Memory B cell (primary cell): ENCODE measurements at regions not wholly inside any gene's neighbourhood (a gene's known extent, or its start where the extent isn't known, plus 50 kb on each side); places are given as distances from the start of the nearest gene placed in this dataset.
"Not testable (repeated sequence)": the region's sequence is repeated elsewhere in the genome, so short reads cannot be mapped to it uniquely, and the experiment has no call there.

Source experiments
- ATAC-seq: fragments of 150-1000 bp; cut with Tn5 transposase; 2 replicates; pipeline ENCODE4 v1.10.0; 2021; ENCODE audit warnings: low read depth, mild to moderate bottlenecking, moderate library complexity
- DNase-seq, 2 donors: peaks; one replicate each; pipeline ENCODE4 v3.0.0; 2022; ENCODE audit warnings: low spot score in 2 of 2
- H3K27ac Mint-ChIP-seq: one replicate; pipeline ENCODE4 v1.8.0; 2022; ENCODE audit warnings: mild to moderate bottlenecking, moderate library complexity, mixed read lengths
- H3K27me3 Mint-ChIP-seq: one replicate; pipeline ENCODE4 v1.8.0; 2022; ENCODE audit warnings: mixed read lengths
- H3K36me3 Mint-ChIP-seq: one replicate; pipeline ENCODE4 v1.8.0; 2022; ENCODE audit warnings: mild to moderate bottlenecking, mixed read lengths
- H3K4me1 Mint-ChIP-seq: one replicate; pipeline ENCODE4 v1.8.0; 2022; ENCODE audit warnings: mixed read lengths
- H3K4me3 Mint-ChIP-seq: one replicate; pipeline ENCODE4 v1.8.0; 2022; ENCODE audit warnings: mild to moderate bottlenecking, moderate library complexity, mixed read lengths
- H3K9me3 Mint-ChIP-seq: one replicate; pipeline ENCODE4 v1.8.0; 2022; ENCODE audit warnings: mixed read lengths

GRCh38 chr15:20204177-20204866 lies 337.3 kb downstream of the GOLGA6L6 start:
- not testable (repeated sequence) for H3K9me3 Mint-ChIP-seq, DNase-seq, H3K4me1 Mint-ChIP-seq, H3K27ac Mint-ChIP-seq, ATAC-seq, H3K4me3 Mint-ChIP-seq, H3K27me3 Mint-ChIP-seq, H3K36me3 Mint-ChIP-seq

- not testable (repeated sequence) for H3K9me3 Mint-ChIP-seq, ATAC-seq, H3K4me3 Mint-ChIP-seq, H3K27ac Mint-ChIP-seq, DNase-seq, H3K4me1 Mint-ChIP-seq, H3K27me3 Mint-ChIP-seq, H3K36me3 Mint-ChIP-seq
Observed at GRCh38 chr15:20203649-20204150, 337.9 kb downstream of the GOLGA6L6 start.

GRCh38 chr15:20194591-20195198 lies 346.9 kb downstream of the GOLGA6L6 start:
- H3K27ac Mint-ChIP-seq, ATAC-seq, H3K9me3 Mint-ChIP-seq, H3K4me1 Mint-ChIP-seq, H3K27me3 Mint-ChIP-seq, H3K4me3 Mint-ChIP-seq, DNase-seq, H3K36me3 Mint-ChIP-seq: not testable (repeated sequence)

GRCh38 chr15:20192982-20193929 lies 348.3 kb downstream of the GOLGA6L6 start:
- not testable (repeated sequence) for H3K4me1 Mint-ChIP-seq, DNase-seq, H3K27ac Mint-ChIP-seq, H3K9me3 Mint-ChIP-seq, H3K4me3 Mint-ChIP-seq, H3K27me3 Mint-ChIP-seq, H3K36me3 Mint-ChIP-seq
- ATAC-seq = peak; percentile 43

- peak; percentile 46 for ATAC-seq
- not testable (repeated sequence) for H3K36me3 Mint-ChIP-seq, H3K27me3 Mint-ChIP-seq, H3K4me1 Mint-ChIP-seq, DNase-seq, H3K4me3 Mint-ChIP-seq, H3K27ac Mint-ChIP-seq, H3K9me3 Mint-ChIP-seq
Observed at GRCh38 chr15:20191508-20192125, 350.0 kb downstream of the GOLGA6L6 start.

GRCh38 chr15:20188611-20189010 lies 353.0 kb downstream of the GOLGA6L6 start:
- H3K9me3 Mint-ChIP-seq, DNase-seq, ATAC-seq, H3K27ac Mint-ChIP-seq, H3K4me1 Mint-ChIP-seq, H3K27me3 Mint-ChIP-seq, H3K36me3 Mint-ChIP-seq, H3K4me3 Mint-ChIP-seq: not testable (repeated sequence)

- not testable (repeated sequence) for H3K36me3 Mint-ChIP-seq, H3K9me3 Mint-ChIP-seq, H3K4me3 Mint-ChIP-seq, ATAC-seq, H3K27me3 Mint-ChIP-seq, H3K27ac Mint-ChIP-seq, DNase-seq, H3K4me1 Mint-ChIP-seq
Observed at GRCh38 chr15:20187370-20188355, 353.9 kb downstream of the GOLGA6L6 start.

GRCh38 chr15:20184879-20185278 lies 356.7 kb downstream of the GOLGA6L6 start:
- H3K4me1 Mint-ChIP-seq, H3K4me3 Mint-ChIP-seq, H3K27me3 Mint-ChIP-seq, H3K9me3 Mint-ChIP-seq, H3K27ac Mint-ChIP-seq, DNase-seq, ATAC-seq, H3K36me3 Mint-ChIP-seq: not testable (repeated sequence)

- ATAC-seq, H3K27ac Mint-ChIP-seq, DNase-seq, H3K9me3 Mint-ChIP-seq, H3K4me1 Mint-ChIP-seq, H3K27me3 Mint-ChIP-seq, H3K36me3 Mint-ChIP-seq, H3K4me3 Mint-ChIP-seq: not testable (repeated sequence)
Observed at GRCh38 chr15:20168221-20168620, 373.4 kb downstream of the GOLGA6L6 start.

GRCh38 chr15:20153528-20153927 lies 388.1 kb downstream of the GOLGA6L6 start:
- not testable (repeated sequence) for DNase-seq, H3K27ac Mint-ChIP-seq, H3K4me3 Mint-ChIP-seq, ATAC-seq, H3K9me3 Mint-ChIP-seq, H3K4me1 Mint-ChIP-seq, H3K27me3 Mint-ChIP-seq, H3K36me3 Mint-ChIP-seq

GRCh38 chr15:20148679-20149078 lies 392.9 kb downstream of the GOLGA6L6 start:
- ATAC-seq, H3K9me3 Mint-ChIP-seq, H3K27ac Mint-ChIP-seq, H3K36me3 Mint-ChIP-seq, H3K4me3 Mint-ChIP-seq, H3K4me1 Mint-ChIP-seq, H3K27me3 Mint-ChIP-seq, DNase-seq: not testable (repeated sequence)

- ATAC-seq, H3K9me3 Mint-ChIP-seq, DNase-seq, H3K36me3 Mint-ChIP-seq, H3K27ac Mint-ChIP-seq, H3K4me3 Mint-ChIP-seq, H3K4me1 Mint-ChIP-seq, H3K27me3 Mint-ChIP-seq: not testable (repeated sequence)
Observed at GRCh38 chr15:20148008-20148407, 393.6 kb downstream of the GOLGA6L6 start.
